Calu3 (cell line): ENCODE measurements at regions not wholly inside any gene's neighbourhood (a gene's known extent, or its start where the extent isn't known, plus 50 kb on each side); places are given as distances from the start of the nearest gene placed in this dataset.

Source experiments
- BruUV-seq: library from RNA; stranded (reverse); fragments of 400-500 nt; replicated peaks from 2 replicates; lab custom pipeline; 2021; lab: Mats Ljungman, UMichigan
- CTCF ChIA-PET: fragments of 300-600 bp; sonication (Branson Sonifier 250); formaldehyde crosslinking; loops from one replicate; lab custom pipeline; 2022; ENCODE audit warnings: antibody characterized with exemption; lab: Charles Lee
- DNase-seq: peaks from one replicate; pipeline ENCODE4 v3.0.0; 2022
- H3K27ac Mint-ChIP-seq: one replicate; pipeline ENCODE4 v1.8.0; 2022; ENCODE audit warnings: mixed read lengths; ENCODE audit not compliant: unreplicated experiment
- H3K27me3 Mint-ChIP-seq: one replicate; pipeline ENCODE4 v1.8.0; 2022; ENCODE audit warnings: mixed read lengths; ENCODE audit not compliant: unreplicated experiment
- H3K36me3 Mint-ChIP-seq: one replicate; pipeline ENCODE4 v1.8.0; 2022; ENCODE audit warnings: mild to moderate bottlenecking, moderate library complexity, mixed read lengths; ENCODE audit not compliant: insufficient read depth, unreplicated experiment
- H3K4me1 Mint-ChIP-seq: one replicate; pipeline ENCODE4 v1.8.0; 2022; ENCODE audit warnings: mild to moderate bottlenecking, low read depth, mixed read lengths; ENCODE audit not compliant: unreplicated experiment
- H3K4me3 Mint-ChIP-seq: one replicate; pipeline ENCODE4 v1.8.0; 2022; ENCODE audit warnings: mild to moderate bottlenecking, low read depth, moderate library complexity, mixed read lengths; ENCODE audit not compliant: unreplicated experiment
- H3K9me3 Mint-ChIP-seq: one replicate; pipeline ENCODE4 v1.8.0; 2022; ENCODE audit warnings: low read depth, mixed read lengths; ENCODE audit not compliant: unreplicated experiment
- intact Hi-C: fragments of 100-400 bp; cut with micrococcal nuclease; formaldehyde crosslinking; loops from one replicate; pipeline ENCODE4 v1.10.0; 2022; ENCODE audit not compliant: unreplicated experiment
- TF ChIP-seq, protein P1 (sequence below): fragments of 200-600 bp; IDR thresholded peaks from one replicate; pipeline ENCODE4 v1.8.0; 2022; ENCODE audit warnings: antibody characterized with exemption; ENCODE audit not compliant: unreplicated experiment

DNA sequence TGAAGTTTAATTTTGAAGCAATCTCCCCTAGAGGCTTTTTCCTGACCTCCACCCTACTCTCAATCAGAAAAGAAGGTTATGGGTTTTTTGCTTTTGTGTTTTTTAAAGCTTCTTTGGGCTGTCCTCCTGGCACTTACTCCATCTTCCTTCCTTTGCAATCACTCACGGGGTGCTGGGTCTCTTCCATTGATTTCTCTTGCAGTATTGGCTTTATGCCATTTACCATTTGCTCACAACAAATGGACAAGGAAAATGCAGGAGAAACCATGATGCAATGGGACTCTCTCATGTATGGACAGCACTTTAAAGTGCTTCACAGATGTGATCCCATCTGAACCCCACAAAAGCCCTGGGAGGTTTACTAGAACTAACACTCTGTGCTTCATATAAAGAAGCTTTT is 57.5 kb downstream of the SST start:
- no TSS peak for BruUV-seq
- intact Hi-C loops, result no loop called here
- Mint-ChIP-seq H3K27ac (no peak overlapping the region), H3K36me3 (no peaks in the 10 kb centered on the region), H3K4me1 (no peaks in the 10 kb centered on the region), H3K9me3 (no peaks in the 10 kb centered on the region), H3K27me3 (peaks cover 36% of the 10 kb centered on the region), H3K4me3 (no peak overlapping the region)
- DNase-seq, result no peak
- TF ChIP-seq, protein P1, sequence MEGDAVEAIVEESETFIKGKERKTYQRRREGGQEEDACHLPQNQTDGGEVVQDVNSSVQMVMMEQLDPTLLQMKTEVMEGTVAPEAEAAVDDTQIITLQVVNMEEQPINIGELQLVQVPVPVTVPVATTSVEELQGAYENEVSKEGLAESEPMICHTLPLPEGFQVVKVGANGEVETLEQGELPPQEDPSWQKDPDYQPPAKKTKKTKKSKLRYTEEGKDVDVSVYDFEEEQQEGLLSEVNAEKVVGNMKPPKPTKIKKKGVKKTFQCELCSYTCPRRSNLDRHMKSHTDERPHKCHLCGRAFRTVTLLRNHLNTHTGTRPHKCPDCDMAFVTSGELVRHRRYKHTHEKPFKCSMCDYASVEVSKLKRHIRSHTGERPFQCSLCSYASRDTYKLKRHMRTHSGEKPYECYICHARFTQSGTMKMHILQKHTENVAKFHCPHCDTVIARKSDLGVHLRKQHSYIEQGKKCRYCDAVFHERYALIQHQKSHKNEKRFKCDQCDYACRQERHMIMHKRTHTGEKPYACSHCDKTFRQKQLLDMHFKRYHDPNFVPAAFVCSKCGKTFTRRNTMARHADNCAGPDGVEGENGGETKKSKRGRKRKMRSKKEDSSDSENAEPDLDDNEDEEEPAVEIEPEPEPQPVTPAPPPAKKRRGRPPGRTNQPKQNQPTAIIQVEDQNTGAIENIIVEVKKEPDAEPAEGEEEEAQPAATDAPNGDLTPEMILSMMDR, result no peak
- CTCF ChIA-PET, result no interaction called here

DNA sequence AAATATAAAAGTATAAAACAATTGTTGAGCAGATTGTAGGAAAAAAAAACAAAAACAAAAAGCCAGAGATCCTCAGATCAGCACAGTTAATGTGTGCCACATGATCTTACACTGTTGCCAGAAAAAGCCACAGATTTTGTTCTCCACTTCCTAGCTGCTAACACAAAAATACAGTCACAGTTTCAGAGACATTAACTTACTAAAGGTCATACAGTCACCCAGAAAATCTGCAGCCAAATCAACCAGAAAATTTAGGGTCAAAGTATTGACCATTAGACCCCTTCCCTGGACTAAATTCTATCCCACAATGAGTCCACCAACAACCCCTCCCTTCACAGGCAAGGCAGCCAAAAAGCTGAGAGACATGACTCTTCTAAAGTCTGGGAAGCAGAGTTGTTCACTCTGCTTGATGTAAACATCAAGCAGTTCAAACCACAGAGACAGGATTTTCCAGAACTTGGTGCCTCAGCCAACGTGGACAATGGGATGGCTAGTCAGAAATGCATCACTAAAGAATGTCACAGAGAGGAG is 59.1 kb downstream of the SST start:
- peaks cover 52% of the 10 kb centered on the region for H3K27me3 Mint-ChIP-seq

DNA sequence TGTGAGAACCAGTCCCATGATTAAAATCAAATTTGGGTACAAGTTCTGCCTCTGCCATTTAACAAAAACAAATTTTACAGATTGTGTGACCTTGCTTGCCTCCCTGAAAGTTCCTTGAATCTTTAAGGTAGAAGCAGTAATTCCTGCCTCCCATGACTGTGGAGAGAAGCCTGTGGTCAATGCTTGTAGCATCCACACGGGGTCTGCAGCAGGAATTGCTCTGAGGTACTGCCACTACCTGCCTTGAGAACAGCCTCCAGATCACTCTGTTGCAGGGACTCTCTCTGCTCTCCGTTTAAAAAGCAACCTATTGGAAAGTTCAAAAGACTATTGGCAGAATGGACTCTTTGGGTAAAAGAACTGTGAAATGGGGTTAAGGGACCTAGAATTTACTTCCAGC is 75.9 kb downstream of the SST start:
- no TSS peak for BruUV-seq
- CTCF ChIA-PET, result interaction anchor here (0.9 kb wide), 1 partner anchor 87 kb away, joined by 3 read pairs; no protein-coding TSS in a partner anchor
- Mint-ChIP-seq H3K27me3 (peaks cover 33% of the 10 kb centered on the region), H3K4me3 (no peak overlapping the region), H3K4me1 (no peaks in the 10 kb centered on the region), H3K36me3 (no peaks in the 10 kb centered on the region), H3K9me3 (no peaks in the 10 kb centered on the region), H3K27ac (no peak overlapping the region)
- TF ChIP-seq, protein P1, result no peak
- no peak for DNase-seq
- intact Hi-C loops, result no loop called here

More for the DNA sequence above, 59.1 kb downstream of the SST start:
- TF ChIP-seq, protein P1, result no peak
- Mint-ChIP-seq H3K27ac (no peak overlapping the region), H3K36me3 (no peaks in the 10 kb centered on the region), H3K4me3 (no peak overlapping the region), H3K4me1 (no peaks in the 10 kb centered on the region), H3K9me3 (no peaks in the 10 kb centered on the region)
- CTCF ChIA-PET, result interaction anchor here (0.5 to 1.1 kb wide), 5 partner anchors 13 to 302 kb away, joined by 3 to 10 read pairs (median 4); no protein-coding TSS in a partner anchor
- DNase-seq, result no peak
- no TSS peak for BruUV-seq
- intact Hi-C loops, result no loop called here

DNA sequence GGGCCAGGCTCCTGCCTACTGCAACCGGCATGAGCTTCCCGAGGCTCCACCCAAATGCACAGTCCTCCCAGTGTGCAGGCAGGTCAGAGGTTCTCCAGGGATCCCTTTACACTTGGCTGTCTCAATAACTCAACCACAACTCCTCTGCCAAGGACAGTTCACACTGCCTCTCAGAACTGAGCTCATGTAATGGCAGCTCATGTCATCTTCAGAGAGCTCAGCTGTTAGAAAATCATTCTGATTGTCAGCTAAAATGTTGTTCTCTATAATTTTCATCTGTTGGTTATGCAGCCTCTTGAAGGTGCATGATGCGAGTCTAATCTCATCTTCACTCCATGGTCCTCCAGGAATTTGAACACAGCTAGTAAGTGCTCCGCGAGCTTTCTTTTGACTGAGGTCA is 76.7 kb downstream of the SST start:
- Mint-ChIP-seq H3K4me1 (no peaks in the 10 kb centered on the region), H3K4me3 (no peak overlapping the region), H3K36me3 (no peaks in the 10 kb centered on the region), H3K27me3 (peaks cover 27% of the 10 kb centered on the region), H3K27ac (no peak overlapping the region), H3K9me3 (no peaks in the 10 kb centered on the region)
- BruUV-seq, result no TSS peak
- intact Hi-C loops, result no loop called here
- CTCF ChIA-PET, result interaction anchor here (0.9 to 1.2 kb wide), 2 partner anchors 17 to 1832 kb away, joined by 3 read pairs; no protein-coding TSS in a partner anchor
- no peak for DNase-seq
- TF ChIP-seq, protein P1, result no peak
